HepG2 (cell line): ENCODE measurements at regions not wholly inside any gene's neighbourhood (a gene's known extent, or its start where the extent isn't known, plus 50 kb on each side); places are given as distances from the start of the nearest gene placed in this dataset.

Experiments used
- DNMT3B ChIP-seq: conservative IDR thresholded peaks from 2 replicates; pipeline ENCODE4 v1.6.1; 2016; ENCODE audit warnings: missing biosample characterization, control low read depth
- GPN1 ChIP-seq: sonication (generic); formaldehyde crosslinking; IDR thresholded peaks from 2 replicates; pipeline ENCODE4 v1.5.1; 2020; ENCODE audit warnings: missing genetic modification reagents, borderline replicate concordance
- HNF4A ChIP-seq: sonication (generic); formaldehyde crosslinking; IDR thresholded peaks from 2 replicates; pipeline ENCODE4 v1.4.0; 2020; ENCODE audit warnings: missing genetic modification reagents
- KDM4B ChIP-seq: sonication (generic); formaldehyde crosslinking; IDR thresholded peaks from 2 replicates; pipeline ENCODE4 v1.4.0; 2020; ENCODE audit warnings: missing genetic modification reagents
- KLF6 ChIP-seq: IDR thresholded peaks from 2 replicates; pipeline ENCODE4 v1.8.0; 2016; ENCODE audit warnings: missing biosample characterization, missing genetic modification reagents
- KLF9 ChIP-seq: IDR thresholded peaks from 2 replicates; pipeline ENCODE4 v1.6.1; 2016; ENCODE audit warnings: low read depth
- MEIS2 ChIP-seq: sonication (generic); formaldehyde crosslinking; IDR thresholded peaks from 2 replicates; pipeline ENCODE4 v1.9.0; 2021; ENCODE audit warnings: mild to moderate bottlenecking, missing genetic modification reagents
- MIER3 ChIP-seq: IDR thresholded peaks from 2 replicates; pipeline ENCODE4 v1.6.1; 2016; ENCODE audit warnings: missing compliant biosample characterization, borderline replicate concordance
- MLX ChIP-seq: IDR thresholded peaks from 2 replicates; pipeline ENCODE4 v1.6.1; 2016
- MYPOP ChIP-seq: sonication (generic); formaldehyde crosslinking; IDR thresholded peaks from 2 replicates; pipeline ENCODE4 v1.8.1; 2023; ENCODE audit warnings: mild to moderate bottlenecking, moderate library complexity, missing genetic modification reagents
- NFYC ChIP-seq: IDR thresholded peaks from 2 replicates; pipeline ENCODE4 v1.6.1; 2016; ENCODE audit warnings: missing genetic modification reagents, missing compliant biosample characterization
- NR2F1 ChIP-seq, 2 experiments: fragments of 450-650 bp in 1 of 2; formaldehyde crosslinking in 1 of 2; IDR thresholded peaks; 2 replicates each; pipeline versions ENCODE4 v1.5.0 to v1.6.1; 2016 to 2020; ENCODE audit warnings: mild to moderate bottlenecking in 1 of 2, missing compliant biosample characterization in 1 of 2, missing genetic modification reagents in 1 of 2, moderate library complexity in 1 of 2
- RBFOX2 ChIP-seq: fragments of 200-400 bp; formaldehyde crosslinking; IDR thresholded peaks from 2 replicates; pipeline ENCODE4 v1.6.1; 2017; ENCODE audit warnings: low read depth, mild to moderate bottlenecking, low read length
- RBM22 ChIP-seq: fragments of 200-400 bp; formaldehyde crosslinking; optimal IDR thresholded peaks from 2 replicates; pipeline ENCODE3; 2017; ENCODE audit warnings: mild to moderate bottlenecking, low read length, moderate library complexity
- SOX5 ChIP-seq: IDR thresholded peaks from 2 replicates; pipeline ENCODE4 v1.6.1; 2016; ENCODE audit warnings: borderline replicate concordance
- TFDP1 ChIP-seq: IDR thresholded peaks from 2 replicates; pipeline ENCODE4 v1.6.1; 2016; ENCODE audit warnings: missing compliant biosample characterization, missing genetic modification reagents, borderline replicate concordance
- ZBTB42 ChIP-seq: sonication (generic); formaldehyde crosslinking; IDR thresholded peaks from 2 replicates; pipeline ENCODE4 v1.5.0; 2020; ENCODE audit warnings: mild to moderate bottlenecking, missing genetic modification reagents
- ZC3H13 ChIP-seq: sonication (generic); formaldehyde crosslinking; IDR thresholded peaks from 2 replicates; pipeline ENCODE4 v1.8.1; 2023; ENCODE audit warnings: mild to moderate bottlenecking, missing genetic modification reagents, moderate library complexity
- ZNF207 ChIP-seq: fragments of 450-650 bp; IDR thresholded peaks from 2 replicates; pipeline ENCODE4 v1.6.1; 2016; ENCODE audit warnings: antibody characterized with exemption, borderline replicate concordance
- ZNF234 ChIP-seq: sonication (generic); formaldehyde crosslinking; conservative IDR thresholded peaks from 2 replicates; pipeline ENCODE4 v1.5.1; 2020; ENCODE audit warnings: mild to moderate bottlenecking, missing genetic modification reagents
- ZNF274 ChIP-seq: sonication (generic); formaldehyde crosslinking; IDR thresholded peaks from 2 replicates; pipeline ENCODE4 v1.5.1; 2020; ENCODE audit warnings: mild to moderate bottlenecking, missing genetic modification reagents
- ZNF280D ChIP-seq: sonication (generic); formaldehyde crosslinking; IDR thresholded peaks from 2 replicates; pipeline ENCODE4 v1.5.1; 2020; ENCODE audit warnings: mild to moderate bottlenecking, missing genetic modification reagents
- ZNF446 ChIP-seq: sonication (generic); formaldehyde crosslinking; IDR thresholded peaks from 2 replicates; pipeline ENCODE4 v1.5.0; 2020; ENCODE audit warnings: mild to moderate bottlenecking, missing genetic modification reagents
- ZNF629 ChIP-seq: sonication (generic); formaldehyde crosslinking; conservative IDR thresholded peaks from 2 replicates; pipeline ENCODE4 v1.5.0; 2020; ENCODE audit warnings: missing genetic modification reagents
- ZNF768 ChIP-seq: sonication (generic); formaldehyde crosslinking; IDR thresholded peaks from 2 replicates; pipeline ENCODE4 v1.4.0; 2020; ENCODE audit warnings: missing genetic modification reagents
- ZSCAN20 ChIP-seq: sonication (generic); formaldehyde crosslinking; IDR thresholded peaks from 2 replicates; pipeline ENCODE4 v1.4.0; 2020; ENCODE audit warnings: missing genetic modification reagents, mild to moderate bottlenecking, borderline replicate concordance
- ZSCAN22 ChIP-seq: sonication (generic); formaldehyde crosslinking; IDR thresholded peaks from 2 replicates; pipeline ENCODE4 v1.4.0; 2020; ENCODE audit warnings: mild to moderate bottlenecking, missing genetic modification reagents

GRCh38 chr20:50306478-50307423 is 116.1 kb downstream of the CEBPB start (continued):
- TF ChIP-seq ZNF280D (CRISPR knock-in tag) = no peak
- TF ChIP-seq RBFOX2 = peak; percentile 81
- TF ChIP-seq TFDP1 = no peak; the same call in 1 of the 2 replicates
- TF ChIP-seq ZNF629 (CRISPR knock-in tag) = peak; percentile 92
- no peak for TF ChIP-seq ZSCAN20
- TF ChIP-seq ZNF234 = no peak
- no peak for TF ChIP-seq ZC3H13 (CRISPR knock-in tag)
- TF ChIP-seq MIER3 (CRISPR knock-in tag) = 0 out of 2 replicates have a peak, but pooled peaks have one; percentile 18
- TF ChIP-seq MLX = no peak
- peak; percentile 100 for TF ChIP-seq ZNF768
- TF ChIP-seq NR2F1 (CRISPR knock-in tag; IDR thresholded peaks at IDR 0.05) = no peak
- TF ChIP-seq ZBTB42 (CRISPR knock-in tag) = no peak
- TF ChIP-seq KLF9 (CRISPR knock-in tag) = no peak
- no peak for TF ChIP-seq MYPOP (CRISPR knock-in tag)
- no peak for TF ChIP-seq KDM4B (CRISPR knock-in tag)
- peak; percentile 3; the same call in 1 of the 2 replicates for TF ChIP-seq NFYC (CRISPR knock-in tag)
- no peak for TF ChIP-seq DNMT3B (CRISPR knock-in tag)
- no peak for TF ChIP-seq ZNF207
- TF ChIP-seq ZNF446 (CRISPR knock-in tag) = no peak
- no peak; the same call in 1 of the 2 replicates for TF ChIP-seq MEIS2 (CRISPR knock-in tag)
- peak; percentile 59; the same call in 1 of the 2 replicates for TF ChIP-seq ZNF274 (CRISPR knock-in tag)
- TF ChIP-seq SOX5 (CRISPR knock-in tag) = no peak
- TF ChIP-seq GPN1 = no peak
- TF ChIP-seq ZSCAN22 (CRISPR knock-in tag) = no peak
- TF ChIP-seq RBM22 = no peak
- no peak for TF ChIP-seq KLF6 (CRISPR knock-in tag)
- no peak for TF ChIP-seq HNF4A (CRISPR knock-in tag)
